Left forelimb (tissue), 1 donor: ENCODE measurements at regions not wholly inside any gene's neighbourhood (a gene's known extent, or its start where the extent isn't known, plus 50 kb on each side); places are given as distances from the start of the nearest gene placed in this dataset.
"Not testable (repeated sequence)": the region's sequence is repeated elsewhere in the genome, so short reads cannot be mapped to it uniquely, and the experiment has no call there.

Source experiments
- DNase-seq: peaks from one replicate; pipeline ENCODE4 v3.0.0-alpha.2; 2018; ENCODE audit warnings: low spot score

DNA sequence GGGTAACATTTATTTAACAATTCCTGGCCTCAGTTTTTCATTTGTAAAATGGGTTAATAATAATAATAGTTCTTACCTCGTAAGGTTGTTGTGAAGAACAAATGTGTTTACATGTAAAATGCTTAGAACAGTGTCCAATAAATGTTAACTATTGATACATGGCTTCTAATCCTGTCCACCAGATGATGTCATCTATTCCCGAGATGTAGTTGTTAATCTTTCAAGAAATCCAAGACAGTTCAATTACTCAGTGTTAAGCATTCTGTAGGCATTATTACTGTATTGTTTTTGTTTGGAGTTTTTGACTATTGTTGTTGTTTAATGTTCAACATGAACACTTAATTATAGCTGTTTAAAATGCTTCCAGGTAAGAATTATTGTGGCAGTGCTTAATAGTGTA, 131.0 kb upstream of the FNDC3A start:
- DNase-seq = no peak

DNA sequence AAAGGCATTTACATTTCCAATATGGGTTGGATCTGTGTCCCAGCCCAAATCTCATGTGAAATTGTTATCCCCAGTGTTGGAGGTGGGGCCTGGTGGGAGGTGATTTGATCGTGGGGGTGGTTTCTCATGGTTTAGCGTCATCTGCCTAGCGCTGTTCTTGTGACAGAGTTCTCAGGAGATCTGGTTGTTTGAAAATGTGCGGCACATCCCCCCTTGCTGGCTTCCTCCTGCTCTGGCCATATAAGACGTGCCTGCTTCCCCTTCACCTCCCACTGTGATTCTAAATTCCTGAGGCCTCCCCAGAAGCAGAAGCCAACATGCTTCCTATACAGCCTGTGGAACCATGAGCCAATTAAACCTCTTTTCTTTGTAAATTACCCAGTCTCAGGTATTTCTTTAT, 126.2 kb upstream of the FNDC3A start:
- no peak for DNase-seq

DNA sequence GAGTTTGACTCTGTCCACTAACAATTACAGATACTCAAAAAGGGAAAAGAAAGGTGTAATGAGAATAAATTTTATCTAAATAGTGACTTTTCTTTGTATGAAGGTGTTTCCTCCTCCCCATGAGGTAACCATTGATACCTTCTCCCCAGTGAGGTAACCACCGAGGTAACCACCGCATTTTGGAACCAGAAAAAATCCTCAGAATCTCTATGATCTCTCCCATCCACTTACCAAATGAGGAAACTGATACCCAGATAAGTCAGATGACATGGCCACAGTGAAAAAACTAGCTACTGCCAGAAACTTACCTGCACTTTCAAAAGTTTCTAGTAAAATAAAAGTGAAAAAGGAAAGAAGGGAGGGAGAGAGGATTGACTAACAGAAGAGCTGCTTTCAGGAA, 124.0 kb upstream of the FNDC3A start:
- no peak for DNase-seq

DNA sequence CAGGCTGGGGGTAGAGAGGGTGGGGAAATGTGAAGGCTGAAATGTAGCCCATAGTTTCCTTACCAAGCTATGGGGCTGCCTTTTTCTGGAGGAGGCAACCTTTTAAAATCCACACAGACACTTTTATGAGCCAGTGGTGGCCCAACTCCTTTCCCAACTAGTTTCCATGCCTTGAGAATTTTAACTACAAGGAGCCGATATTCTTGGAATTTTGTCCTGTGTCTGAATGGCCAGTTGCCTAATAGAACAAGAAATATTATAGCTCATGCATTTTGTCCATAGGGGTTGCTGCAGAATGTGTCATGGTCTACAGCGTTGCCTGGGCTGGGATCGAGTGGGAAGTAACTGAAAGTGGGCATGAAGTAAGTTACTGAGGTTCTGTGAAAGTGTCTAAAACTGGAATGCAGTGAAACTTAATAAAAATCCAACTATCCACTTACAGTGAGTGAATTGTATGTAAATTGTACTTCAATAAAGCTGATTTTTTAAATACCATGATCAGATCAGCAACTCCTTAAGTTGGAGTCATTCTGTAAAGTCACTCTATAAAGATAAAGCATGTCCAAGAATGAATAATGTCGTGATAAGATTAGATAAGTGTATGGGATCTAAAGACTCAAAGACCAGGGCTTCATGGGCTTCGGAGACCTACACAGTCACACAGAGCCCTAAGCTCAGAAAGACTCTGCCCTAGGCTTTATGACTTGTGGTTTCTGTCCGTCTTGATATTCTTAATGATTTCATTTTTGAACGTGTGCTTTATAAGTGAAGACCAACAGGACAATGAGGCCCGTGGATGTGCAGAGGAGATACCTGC, 122.6 kb upstream of the FNDC3A start:
- DNase-seq = no peak

DNA sequence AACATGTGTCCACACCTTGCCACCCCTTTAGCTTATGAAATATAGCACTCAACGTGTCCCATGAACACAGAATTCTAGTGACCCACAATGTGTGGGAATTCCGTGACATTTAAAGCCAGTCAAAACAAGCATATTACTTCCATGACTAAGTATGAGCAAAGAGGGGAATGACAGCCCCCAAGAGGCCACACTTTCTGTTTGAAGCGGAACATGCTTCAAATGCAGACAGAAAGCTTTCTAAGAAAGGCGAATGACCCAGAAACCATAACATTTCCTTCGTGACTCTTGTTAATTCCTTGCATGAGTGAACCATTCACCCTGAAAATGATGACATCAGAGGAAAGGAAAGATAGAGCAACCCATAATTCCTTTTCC, 122.0 kb upstream of the FNDC3A start:
- no peak for DNase-seq

DNA sequence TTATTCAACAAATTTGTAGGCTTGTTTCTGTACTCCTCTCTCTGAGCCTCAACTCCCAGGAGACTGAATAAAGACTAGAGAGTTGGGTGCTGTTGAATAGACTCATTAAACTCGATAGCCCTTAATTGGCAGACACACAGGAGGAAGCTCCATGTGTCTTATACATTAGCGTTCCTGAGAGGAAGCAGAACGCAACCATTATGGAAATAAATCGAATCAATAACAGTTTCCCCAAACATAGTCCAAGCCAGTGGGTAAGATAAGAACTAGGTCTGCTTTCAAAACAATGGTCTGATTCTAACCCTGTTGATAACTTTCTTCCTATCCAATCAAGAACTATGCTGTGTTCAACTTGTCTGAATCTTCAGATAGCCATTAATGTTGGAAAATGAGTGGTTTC, 118.1 kb upstream of the FNDC3A start:
- no peak for DNase-seq

DNA sequence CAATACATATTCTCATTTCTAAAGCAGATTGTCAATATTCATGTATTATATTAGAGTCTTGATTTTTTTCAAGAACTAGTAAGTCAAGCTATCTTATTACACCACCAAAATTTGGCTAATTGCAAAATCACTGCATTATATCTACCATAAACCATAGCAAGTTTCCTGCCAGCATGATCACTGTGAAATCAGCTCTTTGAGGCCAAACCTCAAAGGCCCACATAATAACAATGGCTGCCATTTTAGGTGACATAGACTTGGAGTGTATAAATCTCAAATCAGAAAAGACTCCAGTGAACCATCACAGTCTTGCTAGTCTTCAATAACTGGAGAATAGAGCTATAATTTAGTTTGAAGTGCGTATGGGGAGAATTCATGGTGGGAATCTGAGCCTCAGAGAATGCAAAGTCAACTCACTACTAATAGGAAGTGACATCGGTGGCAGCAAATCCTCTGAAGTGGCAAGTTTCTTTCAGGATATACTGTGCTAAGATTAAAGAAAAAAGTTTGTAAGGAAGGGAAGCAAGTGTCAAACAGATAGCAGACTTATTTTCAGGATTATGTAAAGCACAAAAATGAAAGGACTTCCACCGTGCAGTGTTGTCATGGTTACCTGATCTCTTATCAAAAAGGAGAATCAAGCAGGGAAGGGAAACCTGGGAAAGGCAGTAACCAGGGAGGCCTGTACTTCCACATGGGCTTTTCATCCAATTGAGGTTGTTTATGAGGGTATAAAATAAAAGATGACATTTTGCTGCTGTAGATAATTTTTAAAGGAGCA, 117.4 kb upstream of the FNDC3A start:
- no peak for DNase-seq

DNA sequence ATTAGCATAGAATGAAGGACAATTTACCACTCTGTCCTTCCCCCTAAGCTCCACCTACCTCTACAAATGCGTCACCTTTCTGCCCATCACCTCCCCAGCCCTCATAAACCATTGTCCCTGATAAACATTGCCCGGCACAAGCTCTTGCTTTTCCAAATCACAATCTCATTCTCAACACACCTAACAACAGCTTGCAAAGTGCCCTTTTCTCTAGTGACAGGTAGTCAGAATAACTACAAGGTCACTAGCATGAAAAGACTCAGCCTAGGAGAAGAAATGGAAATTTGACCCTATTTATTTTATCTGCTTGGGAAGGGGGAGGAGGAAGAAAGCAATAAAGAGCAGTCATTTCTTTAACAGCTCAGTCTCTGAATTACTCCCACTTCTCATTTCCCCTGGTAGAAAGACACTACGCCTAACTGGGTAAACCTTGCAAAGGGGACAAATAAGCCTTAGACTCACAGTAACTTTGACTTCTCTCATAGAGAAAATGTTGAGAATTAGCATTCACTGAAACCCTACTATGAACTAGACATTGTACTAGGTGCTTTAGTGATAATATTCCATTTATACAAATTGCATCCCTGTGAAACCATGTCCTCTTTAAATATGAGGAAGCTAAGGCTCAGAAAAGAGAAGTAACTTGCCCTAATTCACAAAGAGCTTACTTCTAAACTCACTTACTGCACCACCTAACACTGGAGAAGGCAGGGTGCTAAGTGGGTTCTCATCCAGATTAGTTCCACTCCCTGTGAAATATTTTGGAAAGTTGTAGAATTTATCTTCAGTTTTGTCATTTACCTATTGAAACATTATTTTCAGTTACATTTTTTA, 116.2 kb upstream of the FNDC3A start:
- DNase-seq = no peak

DNA sequence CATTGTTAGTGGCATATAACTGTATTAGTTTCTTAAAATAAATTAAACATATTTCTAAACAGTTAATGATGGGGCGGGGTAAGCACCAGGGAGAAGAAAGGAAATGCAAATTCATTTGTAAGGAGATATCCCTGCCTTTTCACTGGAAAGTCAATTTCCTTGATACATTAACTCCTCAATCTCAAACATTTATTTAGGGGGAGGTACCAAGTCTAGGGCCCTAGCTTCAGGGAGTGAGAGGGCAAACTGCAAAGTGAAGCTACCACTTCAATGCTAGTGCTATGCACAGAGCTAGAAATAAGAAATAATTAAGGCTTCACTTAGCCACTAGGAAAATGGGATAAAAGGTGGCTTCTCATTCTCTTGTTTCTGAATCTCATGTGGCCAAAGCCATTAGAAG, 115.3 kb upstream of the FNDC3A start:
- DNase-seq = no peak

DNA sequence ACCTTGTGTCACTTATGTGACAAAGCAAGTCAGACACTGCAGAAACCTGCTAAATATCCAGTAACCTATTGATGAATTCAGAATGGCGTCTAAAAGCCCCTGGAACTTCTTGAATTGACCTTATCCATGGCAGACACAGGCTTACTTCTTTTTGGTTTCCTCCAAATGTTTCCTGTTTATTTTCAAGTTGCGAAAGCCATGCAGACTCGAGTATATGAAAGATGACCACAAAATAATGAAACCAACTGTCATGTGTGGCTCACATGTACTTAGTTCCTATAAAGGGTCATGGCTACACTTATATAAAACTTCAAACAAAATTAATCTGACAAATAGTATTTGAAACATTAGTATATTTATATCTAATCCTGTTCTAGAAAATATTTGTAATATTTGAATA, 113.1 kb upstream of the FNDC3A start:
- DNase-seq = no peak

DNA sequence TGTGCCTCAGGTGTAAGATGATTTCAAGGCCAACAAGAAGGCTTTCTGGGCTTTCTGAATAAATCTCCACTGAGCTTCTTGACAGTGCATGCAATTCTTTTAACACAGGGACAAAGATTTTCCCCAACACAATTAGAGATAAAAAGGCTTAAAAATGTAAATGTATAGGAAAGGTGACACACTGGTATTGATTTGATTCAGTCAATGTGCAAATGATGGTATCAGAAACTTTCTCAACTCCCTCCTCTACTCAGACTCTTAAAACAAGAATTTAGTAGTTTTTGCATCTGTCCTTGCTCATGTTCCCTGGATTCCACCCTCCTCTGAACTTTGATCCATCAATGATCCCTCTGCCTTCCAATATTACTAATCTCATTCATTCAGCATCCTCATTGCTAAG, 111.6 kb upstream of the FNDC3A start:
- no peak for DNase-seq

DNA sequence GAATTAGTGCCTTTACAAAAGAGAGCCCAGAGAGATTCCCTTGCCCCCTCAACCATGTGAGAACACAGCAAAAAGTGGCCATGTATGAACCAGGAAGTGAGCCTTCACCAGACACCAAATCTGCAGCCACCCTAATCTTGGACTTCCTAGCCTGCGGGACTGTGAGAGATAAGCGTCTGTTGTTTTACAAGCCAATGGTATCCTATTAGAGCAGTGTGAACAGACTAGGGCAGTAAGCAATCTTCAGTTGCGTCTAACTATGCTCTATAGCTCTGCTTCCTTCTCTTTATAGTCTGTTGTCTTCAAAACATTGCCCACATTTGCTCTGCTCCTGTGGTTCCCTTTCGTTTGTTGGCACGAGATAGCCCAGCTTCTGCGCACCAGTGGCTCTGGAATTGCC, 109.5 kb upstream of the FNDC3A start:
- DNase-seq = no peak

DNA sequence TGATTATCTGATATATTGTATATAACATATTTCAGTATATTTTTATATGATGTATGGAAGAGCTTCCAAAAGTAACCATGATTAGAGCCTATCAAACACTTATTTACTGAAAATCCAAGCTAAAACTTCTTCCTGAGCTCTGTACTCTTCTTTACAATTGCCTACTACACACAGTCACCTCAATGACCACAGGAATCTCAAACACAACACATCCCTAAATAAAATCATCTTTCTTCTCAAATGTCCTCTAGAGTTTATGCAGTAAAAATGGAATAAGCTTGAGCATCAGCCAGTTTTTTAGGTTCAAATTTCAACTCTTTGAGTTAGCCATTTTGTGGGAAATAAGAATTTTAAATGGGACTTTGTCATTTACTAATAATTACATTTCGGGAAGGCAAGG, 102.6 kb upstream of the FNDC3A start:
- no peak for DNase-seq

DNA sequence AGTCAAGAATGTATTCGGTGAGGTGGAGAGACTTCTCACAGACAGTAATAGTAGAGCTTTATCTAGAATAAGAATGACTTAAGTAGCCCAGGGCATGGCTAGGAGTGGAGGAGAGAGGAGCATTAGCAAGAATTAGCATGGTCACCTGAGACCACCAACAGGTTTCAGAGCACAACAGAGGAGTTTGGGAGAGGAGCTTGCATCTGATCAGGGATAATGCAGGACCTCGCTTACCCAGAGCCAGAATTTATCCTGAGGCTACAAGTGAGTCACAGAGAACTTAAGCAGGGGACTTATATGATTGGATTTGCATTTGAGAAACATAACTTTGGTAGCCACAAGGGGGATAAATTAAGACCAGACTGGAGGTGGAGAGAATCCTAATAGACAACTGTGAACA, 102.1 kb upstream of the FNDC3A start:
- no peak for DNase-seq

DNA sequence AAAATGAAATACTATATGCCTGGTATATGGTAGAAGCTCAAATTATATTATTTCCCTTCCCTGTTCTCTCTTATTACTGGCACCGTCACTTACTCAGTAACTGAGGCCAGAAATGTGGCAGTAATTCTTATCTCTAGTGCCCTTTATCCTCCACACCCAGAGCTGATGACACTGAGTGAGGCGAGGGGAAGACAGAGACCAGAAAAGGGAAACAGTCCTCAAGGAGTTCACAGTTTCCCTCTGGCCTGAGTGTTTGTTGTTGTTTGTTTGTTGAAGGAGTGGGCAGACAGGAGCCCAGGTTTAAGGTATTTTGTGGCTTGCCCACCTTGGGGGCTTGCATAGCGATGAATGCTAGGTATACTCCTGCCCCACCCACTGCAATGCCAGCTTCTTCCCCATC, 101.5 kb upstream of the FNDC3A start:
- DNase-seq = no peak

DNA sequence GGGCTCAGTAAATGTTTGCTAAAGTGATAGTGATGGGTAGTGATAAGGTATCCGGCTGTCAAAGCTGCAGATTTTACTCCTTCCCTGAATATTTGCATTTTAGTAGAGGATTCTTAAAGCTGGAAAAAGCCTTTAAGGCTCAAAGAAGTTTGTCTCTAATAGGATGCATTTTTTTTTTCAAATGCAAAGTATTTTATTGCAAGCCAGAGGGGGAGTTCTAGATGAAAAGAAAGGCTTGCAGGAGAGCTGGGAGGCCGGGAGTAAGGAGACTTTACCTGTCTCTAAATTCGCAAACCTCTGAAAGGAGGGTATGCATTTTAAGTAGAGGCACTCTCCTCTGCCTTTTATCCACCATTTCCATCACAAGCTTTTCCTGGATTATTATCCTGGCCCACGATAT, 100.7 kb upstream of the FNDC3A start:
- no peak for DNase-seq

DNA sequence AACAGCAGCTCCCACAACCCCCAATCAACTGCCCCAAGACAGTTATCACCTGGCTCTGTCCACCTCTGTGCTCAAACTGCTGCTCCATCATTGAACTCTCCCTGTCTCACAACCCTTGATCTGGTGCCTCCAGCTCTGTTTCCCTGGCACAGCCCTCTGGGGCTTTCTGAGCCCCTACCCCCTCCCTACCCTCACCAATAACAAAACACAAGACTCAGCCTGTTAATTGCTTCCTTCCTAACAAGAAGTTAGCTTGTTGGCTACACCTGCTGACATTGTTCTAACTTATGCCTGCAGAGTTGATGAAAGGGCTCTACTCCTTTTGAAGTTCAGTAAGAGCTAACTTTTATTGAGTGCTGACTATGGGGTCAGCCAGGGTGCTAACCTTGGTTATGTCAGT, 99.4 kb upstream of the FNDC3A start:
- DNase-seq = no peak

DNA sequence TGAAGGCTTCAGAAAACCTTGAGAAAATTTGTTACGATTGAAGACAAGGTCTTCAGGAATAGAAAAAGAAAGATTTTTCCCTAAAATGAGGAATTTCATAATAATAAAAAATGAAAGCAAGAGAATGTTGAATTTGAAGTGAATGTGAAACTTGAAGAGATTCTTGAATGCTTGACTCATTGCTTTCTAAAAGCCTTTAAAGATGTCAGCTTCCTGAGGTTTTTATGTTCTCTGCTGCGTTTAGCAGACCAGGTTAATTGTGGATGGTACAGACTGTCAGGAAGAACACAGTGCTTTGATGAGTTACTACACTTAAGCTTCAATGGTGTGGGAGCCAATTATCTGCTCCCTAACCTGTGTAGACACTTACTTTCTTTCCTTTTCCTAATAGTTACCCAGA, 96.3 kb upstream of the FNDC3A start:
- DNase-seq = no peak

DNA sequence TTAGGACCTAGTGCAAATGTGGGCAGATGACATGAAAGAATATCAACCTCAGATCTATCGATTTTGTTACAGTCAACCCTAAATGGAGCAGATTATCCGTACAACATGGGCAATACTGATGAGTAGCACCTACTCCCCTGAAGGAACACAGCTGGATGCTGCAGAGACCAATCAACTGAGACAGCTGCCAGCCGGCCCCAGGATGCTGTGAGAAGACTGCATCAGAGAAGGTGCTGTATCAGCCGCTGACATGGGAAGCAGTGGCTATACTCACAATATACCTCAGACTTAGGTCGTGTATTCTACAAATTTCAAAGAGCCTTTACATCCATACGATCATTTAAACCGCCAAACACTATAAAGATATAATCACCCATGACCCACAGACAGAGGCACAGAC, 95.9 kb upstream of the FNDC3A start:
- DNase-seq = no peak

DNA sequence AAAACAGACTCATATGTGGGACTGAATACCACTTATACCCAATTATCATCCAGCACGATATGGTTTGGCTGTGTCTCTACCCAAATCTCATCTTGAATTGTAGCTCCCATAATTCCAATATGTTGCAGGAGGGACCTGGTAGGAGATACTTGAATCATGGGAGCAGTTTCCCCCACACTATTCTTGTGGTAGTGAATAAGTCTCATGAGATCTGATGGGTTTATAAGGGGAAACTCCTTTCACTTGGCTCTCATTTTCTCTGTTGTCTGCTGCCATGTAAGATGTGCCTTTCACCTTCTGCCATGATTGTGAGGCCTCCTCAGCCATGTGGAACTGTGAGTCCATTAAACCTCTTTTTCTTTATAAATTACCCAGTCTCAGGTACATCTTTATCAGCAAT, 91.9 kb upstream of the FNDC3A start:
- not testable (repeated sequence) for DNase-seq

DNA sequence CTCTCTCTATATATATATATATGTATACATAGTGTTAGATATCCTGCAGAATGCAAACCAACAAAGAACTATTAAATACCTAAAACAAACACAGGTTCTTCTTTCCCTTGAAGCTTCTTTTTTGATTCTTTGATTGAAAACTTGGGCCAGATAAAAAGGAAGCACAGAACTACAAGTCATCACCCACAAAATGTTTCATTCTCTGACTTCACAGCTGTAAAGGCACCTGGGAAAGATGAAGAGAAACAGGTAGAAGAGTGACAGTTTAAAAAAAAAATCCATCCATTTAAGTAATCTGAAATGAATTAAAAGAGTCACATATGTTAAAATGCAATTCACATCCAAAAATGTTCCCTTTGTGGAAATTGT, 90.7 kb upstream of the FNDC3A start:
- no peak for DNase-seq

DNA sequence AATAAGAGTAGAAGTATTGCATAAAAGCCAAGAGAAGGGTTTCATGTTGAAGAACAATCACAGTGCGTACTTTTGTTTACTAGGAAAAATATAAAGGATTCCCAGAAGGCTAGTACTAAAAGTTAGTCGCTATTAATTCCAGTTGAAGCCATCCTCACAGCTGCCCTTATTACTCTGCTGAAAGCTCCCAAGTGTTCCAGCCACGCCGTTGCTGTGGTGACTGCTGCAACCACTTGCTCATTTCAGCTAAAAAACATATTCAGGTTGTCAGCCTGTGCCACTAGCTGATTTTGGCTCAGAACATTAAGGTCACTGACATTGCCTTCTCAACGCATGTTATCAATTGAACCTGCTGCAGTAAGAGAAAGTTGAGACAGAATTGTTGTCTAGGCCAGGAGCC, 87.1 kb upstream of the FNDC3A start:
- no peak for DNase-seq

DNA sequence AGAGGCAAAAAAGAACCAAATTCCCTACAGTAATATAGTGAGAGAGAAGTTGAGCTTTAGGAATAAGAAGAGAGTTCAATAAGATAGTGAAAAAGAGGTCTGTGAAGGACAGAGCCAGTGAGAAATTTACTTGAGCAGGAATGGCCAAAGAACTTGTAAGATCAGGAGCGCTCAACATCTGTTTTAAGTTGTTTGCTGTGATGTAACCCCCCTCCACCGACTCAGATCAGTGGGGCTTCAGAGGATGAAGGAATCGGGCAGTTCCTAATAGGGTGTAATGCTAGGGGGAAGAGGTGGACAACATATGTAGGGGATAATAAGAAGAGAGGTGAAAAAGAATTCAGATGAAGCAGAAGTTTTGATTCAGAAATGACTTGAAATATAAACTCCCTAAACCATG, 85.3 kb upstream of the FNDC3A start:
- no peak for DNase-seq
